Mesendoderm (in vitro differentiated cells): ENCODE measurements at regions not wholly inside any gene's neighbourhood (a gene's known extent, or its start where the extent isn't known, plus 50 kb on each side); places are given as distances from the start of the nearest gene placed in this dataset.

ENCODE experiments used
- DNase-seq: peaks from one replicate; pipeline ENCODE4 v3.0.0; 2013
- H2AK5ac ChIP-seq: 2 replicates; pipeline ENCODE4 v1.6.1; 2013; ENCODE audit warnings: low read length, inconsistent platforms
- H2BK120ac ChIP-seq: 2 replicates; pipeline ENCODE4 v1.6.1; 2013; ENCODE audit warnings: low read depth, mild to moderate bottlenecking, low read length, moderate library complexity, mixed read lengths
- H2BK15ac ChIP-seq: replicated peaks from 2 replicates; pipeline ENCODE4 v1.6.1; 2013; ENCODE audit warnings: low read depth, mild to moderate bottlenecking, moderate library complexity
- H2BK5ac ChIP-seq: 2 replicates; pipeline ENCODE4 v1.6.1; 2013; ENCODE audit warnings: low read length, inconsistent platforms
- H3K18ac ChIP-seq: 2 replicates; pipeline ENCODE4 v1.6.1; 2013; ENCODE audit warnings: mild to moderate bottlenecking, low read length, mixed read lengths
- H3K23ac ChIP-seq: one replicate; pipeline ENCODE4 v1.6.1; 2013; ENCODE audit warnings: low read length
- H3K27ac ChIP-seq: 2 replicates; pipeline ENCODE4 v1.5.1; 2013; ENCODE audit warnings: low read depth, mild to moderate bottlenecking, inconsistent platforms, low read length, moderate library complexity
- H3K27me3 ChIP-seq: 2 replicates; pipeline ENCODE4 v1.6.1; 2013; ENCODE audit warnings: low read length, control low read depth, mild to moderate bottlenecking, inconsistent platforms; ENCODE audit not compliant: insufficient read depth, poor library complexity
- H3K36me3 ChIP-seq: 2 replicates; pipeline ENCODE4 v1.6.1; 2013; ENCODE audit warnings: low read length, inconsistent platforms; ENCODE audit not compliant: control insufficient read depth, insufficient read depth
- H3K4ac ChIP-seq: one replicate; pipeline ENCODE4 v1.6.1; 2013; ENCODE audit warnings: low read depth, mild to moderate bottlenecking, low read length, moderate library complexity
- H3K4me1 ChIP-seq: 2 replicates; pipeline ENCODE4 v1.6.1; 2013; ENCODE audit warnings: low read depth, low read length, inconsistent platforms; ENCODE audit not compliant: control insufficient read depth
- H3K4me2 ChIP-seq: 2 replicates; pipeline ENCODE4 v1.6.1; 2013; ENCODE audit warnings: low read length
- H3K4me3 ChIP-seq: 2 replicates; pipeline ENCODE4 v1.5.1; 2013; ENCODE audit warnings: mild to moderate bottlenecking, low read length
- H3K56ac ChIP-seq: one replicate; pipeline ENCODE4 v1.6.1; 2013; ENCODE audit warnings: low read length
- H3K79me1 ChIP-seq: 2 replicates; pipeline ENCODE4 v1.6.1; 2013; ENCODE audit warnings: low read length, inconsistent platforms
- H3K79me2 ChIP-seq: 2 replicates; pipeline ENCODE4 v1.6.1; 2013; ENCODE audit warnings: mild to moderate bottlenecking, low read length; ENCODE audit not compliant: control insufficient read depth, insufficient read depth
- H3K9ac ChIP-seq: 2 replicates; pipeline ENCODE4 v1.6.1; 2013; ENCODE audit warnings: low read length, inconsistent platforms
- H4K5ac ChIP-seq: one replicate; pipeline ENCODE4 v1.6.1; 2013; ENCODE audit warnings: low read length
- H4K8ac ChIP-seq: one replicate; pipeline ENCODE4 v1.6.1; 2013; ENCODE audit warnings: low read depth, mild to moderate bottlenecking, control low read depth, low read length, moderate library complexity
- WGBS: extraction: QIAGEN DNeasy Blood & Tissue Kit; methylation state at CpG from one replicate; pipeline ENCODE4 v1.1.7; 2013; ENCODE audit warnings: low lambda C conversion rate, missing lambda C conversion rate; ENCODE audit not compliant: insufficient coverage; ENCODE audit errors: extremely low coverage; 5-methylcytosine and 5-hydroxymethylcytosine counted together

GRCh38 chr2:238634701-238635357 lies 208.1 kb downstream of the ASB1 start:
- Histone ChIP-seq H4K5ac (no peak overlapping the region), H4K8ac (no peak overlapping the region), H2BK120ac (no peak overlapping the region), H3K4ac (no peak overlapping the region), H2BK15ac (no peak overlapping the region), H2AK5ac (no peak overlapping the region), H3K4me3 (no peak overlapping the region), H3K9ac (no peak overlapping the region), H3K18ac (no peak overlapping the region), H3K56ac (no peak overlapping the region), H2BK5ac (no peak overlapping the region), H3K79me1 (no peaks in the 10 kb centered on the region), H3K4me2 (no peak overlapping the region), H3K36me3 (no peaks in the 10 kb centered on the region), H3K27me3 (no peaks in the 10 kb centered on the region), H3K23ac (no peak overlapping the region), H3K79me2 (no peaks in the 10 kb centered on the region), H3K27ac (no peak overlapping the region), H3K4me1 (no peaks in the 10 kb centered on the region)
- no peak for DNase-seq
- WGBS = no CpG with 5 or more reads among the region's 12 CpGs

GRCh38 chr2:238635647-238636051 lies 208.9 kb downstream of the ASB1 start:
- no peak overlapping the region for H3K18ac ChIP-seq
- H3K4me2 ChIP-seq = no peak overlapping the region
- no peak overlapping the region for H3K4ac ChIP-seq
- H2BK15ac ChIP-seq = no peak overlapping the region
- H2BK120ac ChIP-seq = no peak overlapping the region
- H3K4me1 ChIP-seq = no peaks in the 10 kb centered on the region
- H3K79me1 ChIP-seq = no peaks in the 10 kb centered on the region
- no CpG with 5 or more reads among the region's 8 CpGs for WGBS
- H3K4me3 ChIP-seq = no peak overlapping the region
- H4K8ac ChIP-seq = no peak overlapping the region
- no peaks in the 10 kb centered on the region for H3K79me2 ChIP-seq
- H3K56ac ChIP-seq = no peak overlapping the region
- H2AK5ac ChIP-seq = no peak overlapping the region
- no peaks in the 10 kb centered on the region for H3K36me3 ChIP-seq
- H3K27ac ChIP-seq = no peak overlapping the region
- H3K23ac ChIP-seq = no peak overlapping the region
- DNase-seq = no peak
- no peaks in the 10 kb centered on the region for H3K27me3 ChIP-seq
- H4K5ac ChIP-seq = no peak overlapping the region
- H3K9ac ChIP-seq = no peak overlapping the region
- no peak overlapping the region for H2BK5ac ChIP-seq

GRCh38 chr2:238636269-238637073 lies 209.7 kb downstream of the ASB1 start:
- no peak overlapping the region for H4K5ac ChIP-seq
- H3K4me3 ChIP-seq = no peak overlapping the region
- DNase-seq = peak; percentile 7
- H3K18ac ChIP-seq = no peak overlapping the region
- no peak overlapping the region for H3K23ac ChIP-seq
- H3K4me1 ChIP-seq = no peaks in the 10 kb centered on the region
- H3K36me3 ChIP-seq = no peaks in the 10 kb centered on the region
- H2BK120ac ChIP-seq = no peak overlapping the region
- H3K9ac ChIP-seq = no peak overlapping the region
- no peak overlapping the region for H4K8ac ChIP-seq
- no CpG with 5 or more reads among the region's 23 CpGs for WGBS
- H3K56ac ChIP-seq = no peak overlapping the region
- H3K27ac ChIP-seq = no peak overlapping the region
- H2AK5ac ChIP-seq = no peak overlapping the region
- H3K79me2 ChIP-seq = no peaks in the 10 kb centered on the region
- H3K4ac ChIP-seq = no peak overlapping the region
- no peaks in the 10 kb centered on the region for H3K79me1 ChIP-seq
- no peak overlapping the region for H3K4me2 ChIP-seq
- H2BK5ac ChIP-seq = no peak overlapping the region
- no peak overlapping the region for H2BK15ac ChIP-seq
- no peaks in the 10 kb centered on the region for H3K27me3 ChIP-seq

- Histone ChIP-seq H3K27me3 (no peaks in the 10 kb centered on the region), H2BK5ac (no peak overlapping the region), H3K4me3 (no peak overlapping the region), H3K56ac (no peak overlapping the region), H4K5ac (no peak overlapping the region), H3K23ac (no peak overlapping the region), H3K18ac (no peak overlapping the region), H2BK120ac (no peak overlapping the region), H3K4me2 (no peak overlapping the region), H2BK15ac (no peak overlapping the region), H3K27ac (no peak overlapping the region), H3K4ac (no peak overlapping the region), H2AK5ac (no peak overlapping the region), H4K8ac (no peak overlapping the region), H3K36me3 (no peaks in the 10 kb centered on the region), H3K79me2 (no peaks in the 10 kb centered on the region), H3K4me1 (no peaks in the 10 kb centered on the region), H3K9ac (no peak overlapping the region), H3K79me1 (no peaks in the 10 kb centered on the region)
- WGBS = no CpG with 5 or more reads among the region's 20 CpGs
- DNase-seq = no peak
These were observed 209.5 kb upstream of the TWIST2 start for GRCh38 chr2:238638100-238638981.

GRCh38 chr2:238638982-238639628 lies 208.8 kb upstream of the TWIST2 start:
- H3K27me3 ChIP-seq = no peaks in the 10 kb centered on the region

More at GRCh38 chr2:238638982-238639628, 208.8 kb upstream of the TWIST2 start:
- Histone ChIP-seq H3K79me1 (no peaks in the 10 kb centered on the region), H3K4me2 (no peak overlapping the region), H3K9ac (no peak overlapping the region), H2BK15ac (no peak overlapping the region), H2BK120ac (no peak overlapping the region), H3K4me3 (no peak overlapping the region), H4K8ac (no peak overlapping the region), H2AK5ac (no peak overlapping the region), H3K36me3 (no peaks in the 10 kb centered on the region), H3K18ac (no peak overlapping the region), H3K27ac (no peak overlapping the region), H3K4me1 (no peaks in the 10 kb centered on the region), H4K5ac (no peak overlapping the region), H3K56ac (no peak overlapping the region), H2BK5ac (no peak overlapping the region), H3K79me2 (no peaks in the 10 kb centered on the region), H3K23ac (no peak overlapping the region), H3K4ac (no peak overlapping the region)
- WGBS = no CpG with 5 or more reads among the region's 17 CpGs
- no peak for DNase-seq
